Left renal pelvis (tissue), 4 donors: ENCODE measurements at regions not wholly inside any gene's neighbourhood (a gene's known extent, or its start where the extent isn't known, plus 50 kb on each side); places are given as distances from the start of the nearest gene placed in this dataset.

Experiments
- DNase-seq, 4 donors: peaks; one replicate each; pipeline ENCODE4 v3.0.0-alpha.2; 2013; ENCODE audit warnings: low read depth in 4 of 4, low spot score in 3 of 4

GRCh38 chr1:94620345-94621031 is 78.9 kb upstream of the F3 start:
- no peak for DNase-seq

GRCh38 chr1:94619731-94620130 is 78.2 kb upstream of the F3 start:
- DNase-seq, result no peak

GRCh38 chr1:94617957-94618739 is 76.6 kb upstream of the F3 start:
- DNase-seq, result no peak

- no peak for DNase-seq
Observed at GRCh38 chr1:94617134-94617805, 75.7 kb upstream of the F3 start.

- no peak for DNase-seq
Observed at GRCh38 chr1:94616506-94616905, 74.9 kb upstream of the F3 start.

- DNase-seq, result no peak
Observed at GRCh38 chr1:94614996-94615395, 73.4 kb upstream of the F3 start.

- no peak for DNase-seq
Observed at GRCh38 chr1:94614168-94614815, 72.7 kb upstream of the F3 start.

- no peak for DNase-seq
Observed at GRCh38 chr1:94612525-94613204, 71.1 kb upstream of the F3 start.

- no peak for DNase-seq
Observed at GRCh38 chr1:94611681-94612475, 70.3 kb upstream of the F3 start.

- DNase-seq, result no peak
Observed at GRCh38 chr1:94609619-94610018, 68.1 kb upstream of the F3 start.

GRCh38 chr1:94608852-94609530 is 67.4 kb upstream of the F3 start:
- no peak for DNase-seq

- DNase-seq, result no peak
Observed at GRCh38 chr1:94608142-94608851, 66.7 kb upstream of the F3 start.

GRCh38 chr1:94607398-94607797 is 65.8 kb upstream of the F3 start:
- no peak for DNase-seq

- DNase-seq, result no peak
Observed at GRCh38 chr1:94606471-94606870, 64.9 kb upstream of the F3 start.

GRCh38 chr1:94603663-94604062 is 62.1 kb upstream of the F3 start:
- DNase-seq, result no peak

- no peak for DNase-seq
Observed at GRCh38 chr1:94602802-94603625, 61.5 kb upstream of the F3 start.

- DNase-seq, result no peak
Observed at GRCh38 chr1:94602316-94602715, 60.8 kb upstream of the F3 start.

GRCh38 chr1:94600556-94600955 is 59.0 kb upstream of the F3 start:
- no peak for DNase-seq
